NCI-H226 (cell line): ENCODE measurements at regions not wholly inside any gene's neighbourhood (a gene's known extent, or its start where the extent isn't known, plus 50 kb on each side); places are given as distances from the start of the nearest gene placed in this dataset.
"Not testable (repeated sequence)": the region's sequence is repeated elsewhere in the genome, so short reads cannot be mapped to it uniquely, and the experiment has no call there.

Source experiments
- DNase-seq: peaks from one replicate; pipeline ENCODE4 v3.0.0-alpha.2; 2015

DNA sequence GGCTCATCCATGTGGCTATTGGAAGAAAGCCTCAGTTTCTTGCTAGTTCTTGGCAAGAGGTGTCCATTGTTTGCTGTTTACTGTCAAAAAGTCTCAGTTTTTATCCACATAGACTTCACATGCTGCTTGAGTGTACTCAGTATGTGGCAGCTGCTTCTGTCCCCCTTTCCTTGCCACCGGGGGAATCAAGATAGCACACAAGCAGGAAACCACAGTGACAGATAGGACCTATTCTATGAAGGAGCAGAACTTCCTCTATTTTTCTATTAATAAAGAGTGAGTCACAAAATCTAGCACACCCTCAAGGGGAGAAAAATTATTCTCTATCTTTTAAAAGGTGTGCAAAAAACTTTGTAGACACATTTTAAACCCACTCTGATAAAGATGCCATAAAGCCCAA lies 121.4 kb upstream of the GMNC start:
- DNase-seq: no peak

DNA sequence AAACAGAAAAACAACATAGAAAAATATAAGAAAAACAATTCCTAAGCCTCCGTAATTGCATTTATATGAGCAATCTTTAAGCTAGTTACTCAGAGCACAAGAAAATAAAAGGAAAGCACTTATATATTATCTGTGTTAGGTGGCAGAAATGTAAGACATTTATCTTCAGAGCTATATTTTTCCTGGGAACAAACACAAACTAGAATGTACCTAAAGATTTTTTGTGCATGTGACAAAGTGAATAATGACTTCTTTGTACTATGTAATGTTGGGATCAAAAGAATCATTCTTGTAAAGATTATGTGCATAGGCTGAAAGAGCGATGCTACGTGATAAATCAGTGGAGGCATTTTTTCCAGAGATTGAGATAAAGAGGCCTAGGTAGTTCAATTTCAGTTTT lies 111.3 kb upstream of the GMNC start:
- DNase-seq: no peak

DNA sequence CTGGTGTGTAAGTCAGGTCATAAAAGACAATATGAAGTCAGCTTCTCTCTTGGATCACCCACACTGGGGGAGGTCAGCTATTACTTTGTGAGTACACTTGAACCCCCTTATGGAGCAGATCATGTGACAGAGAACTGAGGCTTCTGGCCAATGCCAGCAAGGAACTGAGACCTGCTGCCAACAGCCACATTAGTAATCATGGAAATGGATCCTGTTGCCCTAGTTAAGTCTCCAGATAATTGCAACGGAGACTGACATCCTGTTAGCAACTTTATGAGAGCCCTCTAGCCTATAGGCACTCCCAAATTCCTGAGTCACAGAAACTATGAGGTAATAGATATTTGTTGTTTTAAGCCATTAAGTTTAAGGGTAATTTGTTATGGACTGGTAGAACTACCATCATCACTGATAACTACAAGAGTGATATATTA lies 110.4 kb upstream of the GMNC start:
- peak; percentile 25 for DNase-seq

DNA sequence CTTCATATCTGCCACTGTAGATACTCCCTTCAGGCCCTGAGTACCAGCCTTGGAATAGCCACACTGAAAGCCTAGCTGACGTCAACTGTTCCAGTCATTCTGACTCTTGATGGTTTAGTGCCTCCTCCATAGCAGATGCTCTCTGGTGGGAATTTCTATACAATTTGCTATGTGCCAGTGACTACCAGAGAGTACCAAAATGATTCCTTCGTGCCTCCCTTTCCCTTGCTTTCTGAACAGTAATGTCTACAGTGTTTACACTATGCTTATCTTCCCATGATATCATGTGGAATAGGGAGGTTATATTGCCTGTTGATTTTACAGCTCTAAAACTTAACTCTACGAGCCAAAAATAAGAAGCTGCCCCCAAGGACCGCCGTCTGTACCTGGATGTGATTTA lies 109.7 kb upstream of the GMNC start:
- DNase-seq: no peak

DNA sequence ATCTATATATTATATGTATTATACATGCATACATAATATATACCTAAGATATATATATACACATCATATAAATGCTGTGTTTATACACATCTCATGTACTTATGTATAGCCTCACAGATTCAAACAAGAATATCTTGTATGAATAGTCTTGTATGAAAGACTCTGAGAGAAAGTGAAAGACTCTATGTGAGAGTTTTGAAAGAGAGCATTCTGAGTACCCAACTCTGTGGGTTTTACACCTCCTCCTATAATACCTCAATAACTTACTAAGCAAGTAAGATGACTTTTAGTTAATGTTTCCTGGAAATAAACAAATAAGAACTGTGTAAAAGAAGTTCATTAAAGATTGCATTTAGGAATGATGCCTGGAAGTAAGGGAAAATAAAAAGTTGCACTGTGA lies 108.1 kb upstream of the GMNC start:
- DNase-seq: no peak

DNA sequence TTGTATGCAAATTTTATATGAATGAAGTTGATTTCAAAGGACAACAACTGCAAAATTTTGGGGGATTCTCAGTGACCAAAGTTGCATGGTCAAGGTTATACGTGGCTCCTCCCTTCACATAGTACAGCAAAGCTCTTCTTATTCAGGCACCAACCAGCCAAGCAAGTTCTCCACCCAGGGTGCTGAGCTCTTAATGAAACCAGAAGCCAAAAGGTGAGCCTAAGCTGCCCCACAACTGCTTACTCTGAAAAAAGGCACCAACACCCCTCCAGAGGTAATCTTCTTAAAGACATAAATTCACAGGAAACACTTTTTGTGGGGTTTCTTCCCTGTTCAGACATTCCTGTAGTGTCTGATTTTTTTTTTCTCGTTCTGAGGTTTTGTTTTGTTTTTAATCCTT lies 106.1 kb upstream of the GMNC start:
- no peak for DNase-seq

DNA sequence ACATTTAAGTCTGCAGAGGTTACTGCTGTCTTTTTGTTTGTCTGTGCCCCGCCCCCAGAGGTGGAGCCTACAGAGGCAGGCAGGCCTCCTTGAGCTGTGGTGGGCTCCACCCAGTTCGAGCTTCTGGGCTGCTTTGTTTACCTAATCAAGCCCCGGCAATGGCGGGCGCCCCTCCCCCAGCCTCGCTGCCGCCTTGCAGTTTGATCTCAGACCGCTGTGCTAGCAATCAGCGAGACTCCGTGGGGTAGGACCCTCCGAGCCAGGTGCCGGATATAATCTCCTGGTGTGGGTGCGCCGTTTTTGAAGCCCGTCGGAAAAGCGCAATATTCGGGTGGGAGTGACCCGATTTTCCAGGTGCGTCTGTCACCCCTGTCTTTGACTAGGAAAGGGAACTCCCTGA lies 102.4 kb upstream of the GMNC start:
- not testable (repeated sequence) for DNase-seq

DNA sequence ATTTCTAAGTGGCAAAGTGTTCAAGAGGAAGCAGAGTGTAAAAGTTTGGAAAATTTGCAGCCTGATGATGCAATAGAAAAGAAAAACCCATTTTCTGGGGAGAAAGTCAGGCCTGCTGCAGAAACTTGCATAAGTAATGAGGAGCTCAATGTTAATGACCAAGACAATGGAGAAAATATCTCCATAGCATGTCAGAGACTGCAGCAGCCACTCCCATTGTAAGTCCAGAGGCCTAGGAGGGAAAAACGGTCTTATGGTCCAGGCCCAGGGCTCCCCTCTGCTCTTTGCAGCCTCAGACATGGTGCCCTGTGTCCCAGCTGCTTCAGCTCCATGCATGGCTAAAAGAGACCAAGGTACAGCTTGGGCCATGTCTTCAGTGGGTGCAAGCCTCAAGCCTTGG lies 96.6 kb upstream of the GMNC start:
- DNase-seq: no peak

DNA sequence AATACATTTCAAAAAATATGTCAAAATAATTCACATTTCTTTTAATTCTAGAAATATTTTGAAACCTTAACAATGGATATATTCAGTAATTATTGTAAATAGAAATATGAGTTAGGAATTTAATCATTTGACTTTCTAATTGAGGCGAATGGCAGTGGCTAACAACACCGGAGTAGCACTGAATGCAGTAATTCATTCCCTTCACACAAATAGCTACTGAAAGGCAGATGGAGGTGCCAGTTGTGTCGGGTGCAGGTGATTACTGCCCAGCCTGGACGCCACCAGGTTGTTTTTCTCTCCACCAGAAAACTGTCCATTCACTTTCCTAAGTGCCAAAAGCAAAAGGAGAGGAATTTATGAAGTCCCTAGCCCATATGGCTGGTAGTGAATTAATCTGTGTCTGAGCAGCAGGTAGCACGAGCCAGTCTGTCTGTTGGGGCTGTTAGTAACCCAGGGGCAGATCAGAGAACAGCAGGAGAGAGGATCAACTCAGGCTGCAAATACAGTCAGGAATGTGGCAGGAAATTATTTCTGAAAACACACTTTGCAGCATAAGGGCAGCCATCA lies 79.3 kb upstream of the GMNC start:
- DNase-seq: no peak

DNA sequence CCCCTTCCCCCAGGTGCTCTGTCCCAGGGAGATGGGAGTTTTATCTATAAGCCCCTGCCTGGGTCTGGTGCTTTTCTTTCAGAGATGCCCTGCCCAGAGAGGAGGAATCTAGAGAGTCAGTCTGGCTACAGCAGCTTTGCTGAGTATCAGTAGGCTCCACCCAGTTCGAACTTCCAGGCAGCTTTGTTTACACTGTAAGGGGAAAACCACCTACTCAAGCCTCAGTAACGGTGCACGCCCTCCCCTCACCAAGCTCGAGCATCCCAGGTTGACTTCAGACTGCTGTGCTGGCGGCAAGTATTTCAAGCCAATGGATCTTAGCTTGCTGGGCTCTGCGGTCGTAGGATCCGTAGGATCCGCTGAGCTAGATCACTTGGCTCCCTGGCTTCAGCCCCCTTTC lies 72.1 kb upstream of the GMNC start:
- DNase-seq: not testable (repeated sequence)

DNA sequence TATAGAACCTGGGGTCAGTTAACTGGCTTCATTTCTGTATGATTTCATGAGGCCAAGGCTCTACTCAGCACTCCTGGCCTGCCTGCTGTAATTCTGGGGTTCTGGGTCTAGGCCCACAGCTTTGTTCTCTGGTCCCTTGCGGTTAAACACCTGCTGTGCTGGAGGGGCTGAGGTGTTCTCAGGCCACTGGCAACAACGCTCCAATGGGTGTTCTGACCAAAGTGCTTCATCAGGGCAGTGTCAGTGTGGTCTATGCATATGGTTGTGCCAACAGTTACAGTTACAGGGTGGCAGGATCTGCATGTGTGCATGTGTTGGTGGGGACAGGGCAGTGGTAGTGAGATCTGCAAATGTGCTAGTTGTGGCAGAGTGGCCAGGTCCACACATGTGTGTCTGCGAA lies 64.1 kb upstream of the GMNC start:
- no peak for DNase-seq

DNA sequence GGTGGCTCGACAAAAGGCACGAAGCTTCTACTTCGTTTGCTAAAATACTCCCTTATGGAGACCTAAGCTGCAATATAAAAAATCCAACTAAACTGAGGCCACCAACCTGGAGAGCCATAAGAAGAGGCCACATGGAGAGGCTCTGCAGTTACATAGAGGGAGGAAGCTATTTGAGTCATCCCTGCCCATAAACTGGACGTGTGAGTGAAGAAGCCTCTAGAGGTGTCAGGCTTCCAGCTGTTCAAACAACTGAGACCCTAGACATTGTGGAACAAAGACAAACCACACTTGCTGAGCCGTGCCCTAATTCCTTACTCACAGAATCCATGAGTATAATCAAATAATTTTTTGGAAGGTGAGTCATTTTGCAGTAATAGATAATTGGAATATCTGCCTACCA lies 50.2 kb upstream of the GMNC start:
- DNase-seq: no peak
